Aorta (tissue), 5 donors: ENCODE measurements at regions not wholly inside any gene's neighbourhood (a gene's known extent, or its start where the extent isn't known, plus 50 kb on each side); places are given as distances from the start of the nearest gene placed in this dataset.

Experiments used
- ATAC-seq: fragments of 200-7000 bp; cut with Tn5 transposase; one replicate; pipeline ENCODE4 v1.9.1; 2022; ENCODE audit warnings: moderate library complexity; ENCODE audit not compliant: low FRiP score
- DNase-seq, 2 donors: peaks; one replicate each; pipeline ENCODE4 v3.0.0-alpha.2; 2020
- H3K27ac ChIP-seq, 2 donors: one replicate each; pipeline ENCODE4 v1.5.1; 2013; ENCODE audit warnings: low read length in 2 of 2, mild to moderate bottlenecking in 2 of 2, moderate library complexity in 2 of 2, control low read depth in 1 of 2, inconsistent platforms in 1 of 2, low read depth in 1 of 2
- H3K27me3 ChIP-seq, 2 donors: one replicate each; pipeline ENCODE4 v1.6.1; 2013; ENCODE audit warnings: control low read depth in 1 of 2, low read length in 1 of 2, mild to moderate bottlenecking in 1 of 2, moderate library complexity in 1 of 2; ENCODE audit not compliant: insufficient read depth in 2 of 2, control insufficient read depth in 1 of 2
- H3K36me3 ChIP-seq, 2 donors: one replicate each; pipeline ENCODE4 v1.6.1; 2013; ENCODE audit warnings: control low read depth in 1 of 2, low read length in 1 of 2, mild to moderate bottlenecking in 1 of 2; ENCODE audit not compliant: insufficient read depth in 2 of 2, control insufficient read depth in 1 of 2
- H3K4me1 ChIP-seq, 2 donors: one replicate each; pipeline ENCODE4 v1.6.1; 2013; ENCODE audit warnings: low read length in 2 of 2, control low read depth in 1 of 2, mild to moderate bottlenecking in 1 of 2, moderate library complexity in 1 of 2; ENCODE audit not compliant: insufficient read depth in 2 of 2, control insufficient read depth in 1 of 2
- H3K4me3 ChIP-seq, 2 donors: one replicate each; pipeline ENCODE4 v1.5.1; 2013; ENCODE audit warnings: low read length in 2 of 2, control low read depth in 1 of 2, mild to moderate bottlenecking in 1 of 2
- H3K9me3 ChIP-seq: one replicate; pipeline ENCODE4 v1.6.1; 2013; ENCODE audit warnings: mild to moderate bottlenecking, low read length; ENCODE audit not compliant: control insufficient read depth
- WGBS, 2 donors: extraction: QIAGEN DNeasy Blood & Tissue Kit; methylation state at CpG; one replicate each; pipeline ENCODE4 v1.1.7; 2013; 5-methylcytosine and 5-hydroxymethylcytosine counted together
- intact Hi-C, 2 donors: fragments of 100-400 bp; cut with DNase I; formaldehyde crosslinking; loops; one replicate each; pipeline versions ENCODE4 v1.14.2 to v1.15.0; 2022
- donor health status: healthy with polysubstance abuse.
- donor health status: Bipolar disorder and iron deficiency.
- donor health status: DM: no; HTN: no; CAD: no.
- donor health status: DM: no; HTN: no; CAD: no.
- donor health status: DM: yes; HTN: yes; CAD: no.

DNA sequence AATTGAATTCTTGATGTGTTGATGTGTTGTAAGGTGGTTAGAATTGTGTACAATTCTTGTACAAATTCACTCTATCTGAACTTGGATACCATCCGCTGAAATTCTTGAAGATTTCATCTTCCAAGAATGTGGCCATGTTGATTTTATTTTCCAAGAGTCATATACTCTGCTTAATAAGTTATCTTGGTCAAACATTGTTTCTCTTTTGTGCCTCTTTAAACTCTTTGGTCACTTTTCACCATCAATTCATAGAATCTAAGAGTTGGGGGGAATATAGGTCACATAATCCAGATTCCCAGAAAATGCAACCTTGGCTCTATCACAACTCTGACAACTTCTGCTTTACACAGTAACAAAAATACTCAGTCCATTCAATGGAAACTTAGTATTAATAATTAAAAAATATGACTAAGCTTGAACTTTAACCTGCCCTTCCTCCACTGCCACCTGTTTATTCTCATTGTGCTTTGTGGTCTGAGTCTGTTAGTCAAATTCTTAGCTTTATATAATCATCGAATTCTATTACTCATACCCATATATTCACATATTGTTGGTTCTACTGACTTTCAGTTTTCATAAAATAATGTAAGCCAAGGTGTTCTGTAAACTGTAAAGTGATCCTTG is 373.2 kb downstream of the LMO7 start:
- DNase-seq (no peak), ATAC-seq (no peak)
- no peaks in the 10 kb centered on the region for H3K9me3 ChIP-seq
- no peak overlapping the region for H3K27ac ChIP-seq
- H3K4me3 ChIP-seq, result no peak overlapping the region
- H3K4me1 ChIP-seq, result peaks cover 2 to 11% of the 10 kb centered on the region in 2 donors
- 53% methylated on average over 2 of the region's 2 CpGs for WGBS, 2 donors
- H3K27me3 ChIP-seq, result no peaks in the 10 kb centered on the region
- intact Hi-C loops, result no loop called here
- H3K36me3 ChIP-seq, result no peaks in the 10 kb centered on the region

DNA sequence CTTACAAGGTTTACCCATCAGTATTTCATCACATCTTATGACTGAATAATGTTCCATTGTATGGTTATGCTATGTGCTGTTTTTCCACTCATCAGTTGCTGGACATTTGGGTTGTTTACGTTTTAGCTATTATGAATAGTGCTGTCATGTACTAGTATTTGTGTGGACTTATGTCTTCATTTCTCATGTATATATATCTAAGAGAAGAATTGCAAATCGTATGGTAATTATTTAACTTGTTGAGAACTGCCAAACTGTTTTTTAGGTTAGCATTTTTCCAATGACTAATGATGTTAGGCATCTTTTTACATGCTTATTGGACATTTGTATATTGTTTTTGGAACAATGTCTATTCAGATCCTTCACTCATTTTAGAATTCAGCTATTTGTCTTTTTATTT is 368.3 kb downstream of the LMO7 start:
- DNase-seq (no peak), ATAC-seq (no peak)
- H3K27ac ChIP-seq, result no peak overlapping the region
- H3K4me1 ChIP-seq, result peaks cover 0 to 3% of the 10 kb centered on the region in 2 donors
- WGBS, 2 donors, result 29 to 36% methylated on average over 2 of the region's 2 CpGs
- no peaks in the 10 kb centered on the region for H3K36me3 ChIP-seq
- no peaks in the 10 kb centered on the region for H3K27me3 ChIP-seq
- H3K9me3 ChIP-seq, result no peaks in the 10 kb centered on the region
- intact Hi-C loops, result no loop called here
- no peak overlapping the region for H3K4me3 ChIP-seq

DNA sequence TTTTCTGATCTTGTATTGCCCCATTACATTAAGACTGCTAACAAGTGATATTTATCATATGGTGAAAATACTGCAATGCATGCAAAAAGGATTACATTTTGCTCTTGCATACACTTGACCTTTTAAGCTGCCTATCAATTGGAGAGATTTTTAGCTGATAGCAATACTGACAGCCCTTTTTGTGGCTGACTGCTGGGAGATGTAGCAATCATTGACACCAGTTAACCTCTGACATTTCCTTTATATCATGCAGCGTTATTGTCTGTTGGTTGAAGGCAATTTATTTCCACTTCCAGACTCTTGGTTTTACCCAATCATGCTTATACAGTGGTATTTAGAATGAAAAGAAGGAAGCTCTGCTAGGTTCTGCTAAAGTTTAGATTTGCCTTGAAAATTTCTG is 364.0 kb downstream of the LMO7 start:
- WGBS, 2 donors, result 77 to 80% methylated on average over 1 of the region's 1 CpG
- DNase-seq (no peak), ATAC-seq (no peak)
- intact Hi-C loops, result no loop called here
- Histone ChIP-seq H3K27ac (no peak overlapping the region), H3K4me3 (no peak overlapping the region), H3K36me3 (no peaks in the 10 kb centered on the region), H3K27me3 (no peaks in the 10 kb centered on the region), H3K9me3 (no peaks in the 10 kb centered on the region), H3K4me1 (no peaks in the 10 kb centered on the region)

DNA sequence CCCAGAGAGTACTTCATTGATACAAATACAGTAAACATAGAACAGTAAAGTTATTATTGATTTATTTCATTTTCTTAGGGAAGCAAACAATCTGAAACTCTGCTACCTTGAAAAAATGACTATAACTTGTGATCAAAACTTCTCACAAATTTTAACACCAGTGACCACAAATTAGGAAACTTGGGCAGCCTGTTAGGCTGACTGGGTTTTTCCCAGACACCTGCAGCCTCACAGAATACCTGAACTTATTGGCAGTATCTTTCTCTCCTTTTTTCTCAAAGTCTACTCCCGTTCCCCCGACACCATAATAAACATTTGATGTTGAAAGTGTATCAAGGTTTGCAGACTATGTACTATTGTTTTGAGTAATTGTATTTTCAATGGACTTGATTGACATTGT is 360.5 kb downstream of the LMO7 start:
- no peak for DNase-seq
- Histone ChIP-seq H3K4me3 (no peak overlapping the region), H3K4me1 (no peaks in the 10 kb centered on the region), H3K9me3 (no peaks in the 10 kb centered on the region), H3K27me3 (no peaks in the 10 kb centered on the region), H3K27ac (no peak overlapping the region), H3K36me3 (no peaks in the 10 kb centered on the region)
- WGBS, 2 donors, result 88 to 94% methylated on average over 2 of the region's 2 CpGs
- ATAC-seq, result no peak
- intact Hi-C loops, result no loop called here

DNA sequence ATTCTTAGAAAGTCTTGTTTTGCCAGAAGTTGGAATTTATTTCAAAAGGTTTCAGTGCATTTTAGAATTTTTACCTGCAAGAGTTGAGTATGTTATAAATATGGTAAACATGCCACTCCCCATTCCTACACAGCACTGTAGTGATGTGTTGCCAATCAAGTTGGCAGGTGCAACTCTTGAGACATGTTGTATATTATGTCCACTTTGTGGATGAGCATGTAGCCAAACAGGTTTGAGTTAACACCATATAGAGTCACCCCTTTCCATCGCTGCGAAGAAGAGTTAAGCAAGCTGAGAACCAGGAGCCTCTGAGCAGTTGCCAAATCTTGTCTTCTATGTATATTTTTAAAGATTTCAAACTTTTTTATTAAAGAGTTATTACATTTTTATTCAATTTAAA is 359.8 kb downstream of the LMO7 start:
- Histone ChIP-seq H3K4me3 (no peak overlapping the region), H3K36me3 (no peaks in the 10 kb centered on the region), H3K9me3 (no peaks in the 10 kb centered on the region), H3K27ac (no peak overlapping the region), H3K27me3 (no peaks in the 10 kb centered on the region), H3K4me1 (no peaks in the 10 kb centered on the region)
- ATAC-seq, result no peak
- DNase-seq, result no peak
- intact Hi-C loops, result no loop called here
- 97 to 98% methylated on average over 2 of the region's 2 CpGs for WGBS, 2 donors

DNA sequence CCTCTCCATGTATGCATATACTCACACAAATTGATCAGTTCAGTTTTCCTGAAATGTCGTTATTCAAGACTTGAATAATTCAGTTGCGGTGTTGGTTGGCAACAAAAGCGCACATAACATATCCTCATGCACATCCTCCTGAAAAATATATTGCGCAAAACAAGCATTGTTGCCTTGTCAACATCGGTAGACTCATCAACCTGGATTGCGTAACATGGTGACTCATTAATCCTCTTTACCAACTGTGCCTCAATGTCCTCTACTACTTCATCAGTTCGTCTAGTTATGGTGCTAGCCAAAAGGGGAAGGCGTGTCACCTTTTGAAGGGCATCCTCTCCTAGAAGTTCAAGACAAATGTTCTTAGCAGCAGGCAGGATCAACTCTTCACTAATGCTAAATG is 357.7 kb downstream of the LMO7 start:
- H3K9me3 ChIP-seq, result no peaks in the 10 kb centered on the region
- no peak overlapping the region for H3K4me3 ChIP-seq
- WGBS, 2 donors, result 96 to 97% methylated on average over 8 of the region's 8 CpGs
- no peaks in the 10 kb centered on the region for H3K4me1 ChIP-seq
- H3K27me3 ChIP-seq, result no peaks in the 10 kb centered on the region
- ATAC-seq (no peak), DNase-seq (no peak)
- intact Hi-C loops, result no loop called here
- no peak overlapping the region for H3K27ac ChIP-seq
- H3K36me3 ChIP-seq, result no peaks in the 10 kb centered on the region

DNA sequence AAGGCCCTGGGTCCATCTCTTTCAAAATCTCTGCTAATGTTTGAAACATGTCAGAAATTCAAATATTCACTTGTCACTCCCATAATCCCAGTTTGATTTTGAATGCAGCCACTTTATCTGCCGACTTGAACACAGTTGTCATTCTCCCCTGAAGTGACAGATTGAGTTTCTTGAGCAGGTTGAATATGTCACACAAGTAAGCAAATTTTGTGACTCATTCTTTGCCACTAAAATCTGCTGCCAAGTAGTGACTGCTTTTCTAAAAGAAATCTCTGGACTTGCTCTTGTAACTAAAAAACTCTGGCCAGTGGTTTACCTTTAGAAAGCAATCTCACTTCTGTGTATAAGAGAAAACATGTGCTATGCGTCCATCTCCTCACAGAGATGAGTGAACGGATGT is 357.1 kb downstream of the LMO7 start:
- Histone ChIP-seq H3K27me3 (no peaks in the 10 kb centered on the region), H3K4me3 (no peak overlapping the region), H3K27ac (no peak overlapping the region), H3K36me3 (no peaks in the 10 kb centered on the region), H3K9me3 (no peaks in the 10 kb centered on the region), H3K4me1 (no peaks in the 10 kb centered on the region)
- DNase-seq, result no peak
- WGBS, 2 donors, result 35 to 40% methylated on average over 3 of the region's 3 CpGs
- ATAC-seq, result no peak
- intact Hi-C loops, result no loop called here

DNA sequence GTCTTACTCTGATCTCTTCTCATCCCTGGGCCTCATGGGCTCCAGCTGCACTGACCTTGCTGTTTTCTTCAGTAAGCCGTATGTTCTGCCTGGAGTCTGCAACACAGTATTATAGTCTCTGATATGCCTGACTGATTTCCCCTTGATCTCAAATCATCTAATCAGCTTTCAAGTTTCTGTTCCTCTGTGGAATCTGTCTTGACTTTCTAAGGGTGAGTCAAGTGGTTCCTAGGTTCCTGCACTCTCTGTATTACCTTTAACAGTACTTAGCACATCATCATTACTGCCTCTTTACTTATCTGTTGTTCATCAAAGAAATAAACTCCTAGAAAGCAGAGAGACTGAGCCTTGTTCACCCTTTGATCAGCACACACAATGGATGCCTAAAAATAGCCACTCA is 350.7 kb downstream of the LMO7 start:
- WGBS, 2 donors, result 91 to 100% methylated on average over 1 of the region's 1 CpG
- no peak for DNase-seq
- Histone ChIP-seq H3K4me1 (no peaks in the 10 kb centered on the region), H3K27me3 (no peaks in the 10 kb centered on the region), H3K9me3 (no peaks in the 10 kb centered on the region), H3K36me3 (no peaks in the 10 kb centered on the region), H3K4me3 (no peak overlapping the region), H3K27ac (no peak overlapping the region)
- no peak for ATAC-seq
- intact Hi-C loops, result no loop called here

DNA sequence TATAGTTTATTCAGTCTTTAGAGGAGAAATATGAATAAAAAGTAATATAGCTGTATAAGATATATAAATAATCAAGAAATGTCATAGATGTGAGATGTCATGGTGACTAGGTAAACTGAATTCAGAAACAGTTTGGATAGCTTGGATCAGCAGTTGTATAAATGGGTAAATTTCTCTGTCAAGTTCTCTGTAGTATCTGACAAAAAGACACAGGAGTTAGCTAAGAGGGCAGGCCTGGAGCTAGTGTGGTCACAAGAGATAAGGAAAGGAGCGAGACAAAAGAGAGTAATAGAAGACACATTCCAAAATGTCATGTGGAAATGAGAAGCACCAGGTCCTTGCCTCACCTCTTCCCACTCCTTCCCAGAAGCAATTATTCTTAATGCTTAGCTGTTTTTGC is 349.0 kb downstream of the LMO7 start:
- Histone ChIP-seq H3K36me3 (no peaks in the 10 kb centered on the region), H3K4me1 (no peaks in the 10 kb centered on the region), H3K9me3 (no peaks in the 10 kb centered on the region), H3K27me3 (no peaks in the 10 kb centered on the region), H3K27ac (no peak overlapping the region), H3K4me3 (no peak overlapping the region)
- DNase-seq, result no peak
- no peak for ATAC-seq
- WGBS, 2 donors, result 90 to 100% methylated on average over 1 of the region's 1 CpG
- intact Hi-C loops, result no loop called here
